SK-N-SH (cell line): ENCODE measurements at regions not wholly inside any gene's neighbourhood (a gene's known extent, or its start where the extent isn't known, plus 50 kb on each side); places are given as distances from the start of the nearest gene placed in this dataset.

Experiments used
- CTCF ChIA-PET: fragments of 300-600, 350-600 bp; formaldehyde crosslinking; extraction: SDS; loops from one replicate; lab custom pipeline; 2021; lab: Yijun Ruan, JAX
- POLR2A ChIA-PET: fragments of 350-600 bp; sonication (Branson Sonifier 250); formaldehyde crosslinking; extraction: SDS; loops from one replicate; lab custom pipeline; 2020; ENCODE audit warnings: antibody characterized with exemption, inconsistent platforms; lab: Yijun Ruan, JAX
- DNase-seq: peaks from one replicate; pipeline ENCODE4 v3.0.0; 2012
- H2AFZ ChIP-seq: fragments of 200-600 bp; sonication (generic); 2 replicates; pipeline ENCODE4 v1.8.1; 2016; ENCODE audit warnings: antibody characterized with exemption, mild to moderate bottlenecking, low read depth
- H3F3A ChIP-seq: fragments of 200-600 bp; sonication (generic); replicated peaks from 2 replicates; pipeline ENCODE3; 2016; ENCODE audit warnings: antibody characterized with exemption, mild to moderate bottlenecking; ENCODE audit not compliant: insufficient read depth
- H3K27ac ChIP-seq, 2 experiments: fragments of 200-500 bp in 1 of 2; fragments of 200-600 bp in 1 of 2; sonication (Bioruptor generic) in 1 of 2; sonication (generic), shearing (Covaris generic) in 1 of 2; 2 replicates each; pipeline versions ENCODE4 v1.5.1 to v1.6.1; 2014 to 2016; ENCODE audit warnings: low read depth in 2 of 2, inconsistent platforms in 1 of 2, low read length in 1 of 2, mild to moderate bottlenecking in 1 of 2, mixed read lengths in 1 of 2
- H3K27me3 ChIP-seq: fragments of 200-600 bp; sonication (generic), shearing (Covaris generic); 2 replicates; pipeline ENCODE4 v1.6.1; 2016; ENCODE audit warnings: mixed run types; ENCODE audit not compliant: insufficient read depth
- H3K36me3 ChIP-seq, 2 experiments: fragments of 200-500 bp in 1 of 2; fragments of 200-600 bp in 1 of 2; sonication (Bioruptor generic) in 1 of 2; sonication (generic) in 1 of 2; replicated peaks in 1 of 2; 2 replicates each; pipeline versions ENCODE3 to v1.5.1; 2014 to 2016; ENCODE audit warnings: low read length in 1 of 2, mild to moderate bottlenecking in 1 of 2; ENCODE audit not compliant: insufficient read depth in 2 of 2, control insufficient read depth in 1 of 2
- H3K4me1 ChIP-seq, 2 experiments: fragments of 200-500 bp in 1 of 2; fragments of 200-600 bp in 1 of 2; sonication (Bioruptor generic) in 1 of 2; sonication (generic), shearing (Covaris generic) in 1 of 2; 2 replicates each; pipeline versions ENCODE4 v1.5.1 to v1.6.1; 2014 to 2016; ENCODE audit warnings: low read depth in 1 of 2, low read length in 1 of 2, mixed run types in 1 of 2; ENCODE audit not compliant: insufficient read depth in 2 of 2, control insufficient read depth in 1 of 2
- H3K4me2 ChIP-seq: fragments of 200-600 bp; sonication (generic), shearing (Covaris generic); 2 replicates; pipeline ENCODE4 v1.6.1; 2017; ENCODE audit warnings: mixed run types
- H3K4me3 ChIP-seq, 2 experiments: fragments of 200-500 bp in 1 of 2; fragments of 200-600 bp in 1 of 2; sonication (Bioruptor generic) in 1 of 2; sonication (generic), shearing (Covaris generic) in 1 of 2; 2 replicates each; pipeline versions ENCODE4 v1.5.1 to v1.8.1; 2014 to 2016; ENCODE audit warnings: low read depth in 2 of 2, inconsistent platforms in 1 of 2, low read length in 1 of 2, mild to moderate bottlenecking in 1 of 2, mixed read lengths in 1 of 2, moderate library complexity in 1 of 2
- H3K79me2 ChIP-seq: fragments of 200-600 bp; sonication (generic); 2 replicates; pipeline ENCODE4 v1.8.1; 2017; ENCODE audit warnings: mild to moderate bottlenecking; ENCODE audit not compliant: insufficient read depth
- H3K9ac ChIP-seq: fragments of 200-600 bp; sonication (generic); 2 replicates; pipeline ENCODE4 v1.6.1; 2017; ENCODE audit warnings: mixed run types
- H3K9me2 ChIP-seq: fragments of 200-600 bp; sonication (generic); 2 replicates; pipeline ENCODE4 v1.6.1; 2017; ENCODE audit warnings: mixed run types
- H3K9me3 ChIP-seq: fragments of 200-600 bp; sonication (generic); 2 replicates; pipeline ENCODE4 v1.6.1; 2017; ENCODE audit warnings: mixed run types, mild to moderate bottlenecking, moderate library complexity
- H4K20me1 ChIP-seq: fragments of 200-600 bp; sonication (generic); 2 replicates; pipeline ENCODE4 v1.6.1; 2017; ENCODE audit warnings: mild to moderate bottlenecking, mixed run types; ENCODE audit not compliant: insufficient read depth
- CHD2 ChIP-seq: fragments of 150-350 bp; IDR thresholded peaks from 2 replicates; pipeline ENCODE4 v1.6.1; 2018; ENCODE audit warnings: low read length; ENCODE audit not compliant: partially characterized antibody
- ELF1 ChIP-seq: IDR thresholded peaks from 2 replicates; pipeline ENCODE4 v1.4.0; 2012
- FOSL2 ChIP-seq: IDR thresholded peaks from 2 replicates; pipeline ENCODE4 v1.4.0; 2012; ENCODE audit warnings: low read depth, mild to moderate bottlenecking, moderate library complexity, borderline replicate concordance
- FOXJ3 ChIP-seq: sonication (generic); formaldehyde crosslinking; IDR thresholded peaks from 2 replicates; pipeline ENCODE4 v1.5.1; 2020; ENCODE audit warnings: mild to moderate bottlenecking, missing genetic modification reagents
- JUND ChIP-seq: IDR thresholded peaks from 2 replicates; pipeline ENCODE4 v1.4.0; 2012
- MXI1 ChIP-seq: IDR thresholded peaks from 2 replicates; pipeline ENCODE4 v1.6.1; 2012; ENCODE audit warnings: mild to moderate bottlenecking, low read depth, low read length, improper control_type of control experiment
- RAD21 ChIP-seq: IDR thresholded peaks from 2 replicates; pipeline ENCODE4 v1.6.1; 2012; ENCODE audit warnings: mild to moderate bottlenecking, low read length
- RFX5 ChIP-seq: IDR thresholded peaks from 2 replicates; pipeline ENCODE4 v1.6.1; 2012; ENCODE audit warnings: mild to moderate bottlenecking, improper control_type of control experiment, low read length
- TAF1 ChIP-seq: IDR thresholded peaks from 2 replicates; pipeline ENCODE4 v1.6.1; 2012; ENCODE audit warnings: low read depth, mild to moderate bottlenecking, low read length, moderate library complexity, borderline replicate concordance
- TCF12 ChIP-seq: IDR thresholded peaks from 2 replicates; pipeline ENCODE4 v1.4.0; 2012
- YY1 ChIP-seq: IDR thresholded peaks from 2 replicates; pipeline ENCODE4 v1.4.0; 2012; ENCODE audit warnings: low read depth, mild to moderate bottlenecking
- WGBS: methylation state at CpG from one replicate; pipeline ENCODE4 v1.1.6; 2017; ENCODE audit warnings: low lambda C conversion rate; 5-methylcytosine and 5-hydroxymethylcytosine counted together
- TF ChIP-seq, protein P1 (sequence below): fragments of 200-600 bp; sonication (generic); IDR thresholded peaks from 2 replicates; pipeline ENCODE4 v1.6.1; 2017; ENCODE audit warnings: antibody characterized with exemption, mild to moderate bottlenecking, moderate library complexity
- TF ChIP-seq, protein P2 (sequence below): IDR thresholded peaks from 2 replicates; pipeline ENCODE4 v1.4.0; 2012; ENCODE audit warnings: low read depth
- TF ChIP-seq, protein P3 (sequence below): IDR thresholded peaks from 2 replicates; pipeline ENCODE4; 2012
- TF ChIP-seq, protein P4 (sequence below): fragments of 150-350 bp; IDR thresholded peaks from 2 replicates; pipeline ENCODE4 v1.6.1; 2016; ENCODE audit warnings: mild to moderate bottlenecking, low read depth, low read length

DNA sequence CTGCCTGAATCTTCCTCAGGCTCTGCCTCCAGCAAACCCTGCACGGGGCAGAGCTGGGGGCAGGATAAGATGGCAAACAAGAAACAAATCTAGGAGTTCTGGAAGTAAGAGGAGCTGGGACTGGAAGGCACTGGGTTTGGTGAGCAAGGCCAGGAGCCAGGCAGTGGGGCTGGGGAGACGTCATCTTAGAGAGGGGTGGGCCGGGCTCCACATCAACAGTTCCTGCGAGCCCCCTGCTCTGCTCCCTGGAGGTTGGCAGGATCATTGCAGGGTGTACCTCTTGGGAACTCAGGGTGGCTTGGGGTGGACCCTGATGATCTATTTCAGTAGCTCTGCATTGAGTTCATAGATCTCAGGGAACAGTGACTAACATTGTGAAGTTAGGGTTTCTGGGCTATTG lies 87.3 kb upstream of the PRR23E start:
- Histone ChIP-seq H3K36me3 (no peaks in the 10 kb centered on the region), H3K27ac (no peak overlapping the region), H3K9me2 (no peaks in the 10 kb centered on the region), H4K20me1 (no peaks in the 10 kb centered on the region), H3K79me2 (no peaks in the 10 kb centered on the region), H3K4me3 (no peak overlapping the region), H2AFZ (no peak overlapping the region), H3K4me1 (peaks cover 0 to 7% of the 10 kb centered on the region in 2 experiments; a peak in 1 of 4 replicates)
- ChIA-PET POLR2A (interaction anchor here (1.1 kb wide), 1 partner anchor 16 kb away, joined by 4 read pairs; no protein-coding TSS in a partner anchor), CTCF (interaction anchor here (1.1 to 1.2 kb wide), 2 partner anchors 14 to 31 kb away, joined by 3 read pairs; no protein-coding TSS in a partner anchor)
- TF ChIP-seq FOXJ3 (CRISPR knock-in tag) (no peak), TCF12 (no peak), MXI1 (no peak), RFX5 (no peak), RAD21 (no peak), JUND (no peak), FOSL2 (no peak), CHD2 (no peak), YY1 (no peak), ELF1 (no peak), TAF1 (no peak)
- TF ChIP-seq, protein P1, sequence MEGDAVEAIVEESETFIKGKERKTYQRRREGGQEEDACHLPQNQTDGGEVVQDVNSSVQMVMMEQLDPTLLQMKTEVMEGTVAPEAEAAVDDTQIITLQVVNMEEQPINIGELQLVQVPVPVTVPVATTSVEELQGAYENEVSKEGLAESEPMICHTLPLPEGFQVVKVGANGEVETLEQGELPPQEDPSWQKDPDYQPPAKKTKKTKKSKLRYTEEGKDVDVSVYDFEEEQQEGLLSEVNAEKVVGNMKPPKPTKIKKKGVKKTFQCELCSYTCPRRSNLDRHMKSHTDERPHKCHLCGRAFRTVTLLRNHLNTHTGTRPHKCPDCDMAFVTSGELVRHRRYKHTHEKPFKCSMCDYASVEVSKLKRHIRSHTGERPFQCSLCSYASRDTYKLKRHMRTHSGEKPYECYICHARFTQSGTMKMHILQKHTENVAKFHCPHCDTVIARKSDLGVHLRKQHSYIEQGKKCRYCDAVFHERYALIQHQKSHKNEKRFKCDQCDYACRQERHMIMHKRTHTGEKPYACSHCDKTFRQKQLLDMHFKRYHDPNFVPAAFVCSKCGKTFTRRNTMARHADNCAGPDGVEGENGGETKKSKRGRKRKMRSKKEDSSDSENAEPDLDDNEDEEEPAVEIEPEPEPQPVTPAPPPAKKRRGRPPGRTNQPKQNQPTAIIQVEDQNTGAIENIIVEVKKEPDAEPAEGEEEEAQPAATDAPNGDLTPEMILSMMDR: no peak
- TF ChIP-seq, protein P2, sequence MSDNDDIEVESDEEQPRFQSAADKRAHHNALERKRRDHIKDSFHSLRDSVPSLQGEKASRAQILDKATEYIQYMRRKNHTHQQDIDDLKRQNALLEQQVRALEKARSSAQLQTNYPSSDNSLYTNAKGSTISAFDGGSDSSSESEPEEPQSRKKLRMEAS: no peak
- TF ChIP-seq, protein P3, sequence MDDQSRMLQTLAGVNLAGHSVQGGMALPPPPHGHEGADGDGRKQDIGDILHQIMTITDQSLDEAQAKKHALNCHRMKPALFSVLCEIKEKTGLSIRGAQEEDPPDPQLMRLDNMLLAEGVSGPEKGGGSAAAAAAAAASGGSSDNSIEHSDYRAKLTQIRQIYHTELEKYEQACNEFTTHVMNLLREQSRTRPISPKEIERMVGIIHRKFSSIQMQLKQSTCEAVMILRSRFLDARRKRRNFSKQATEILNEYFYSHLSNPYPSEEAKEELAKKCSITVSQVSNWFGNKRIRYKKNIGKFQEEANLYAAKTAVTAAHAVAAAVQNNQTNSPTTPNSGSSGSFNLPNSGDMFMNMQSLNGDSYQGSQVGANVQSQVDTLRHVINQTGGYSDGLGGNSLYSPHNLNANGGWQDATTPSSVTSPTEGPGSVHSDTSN: no peak
- TF ChIP-seq, protein P4, sequence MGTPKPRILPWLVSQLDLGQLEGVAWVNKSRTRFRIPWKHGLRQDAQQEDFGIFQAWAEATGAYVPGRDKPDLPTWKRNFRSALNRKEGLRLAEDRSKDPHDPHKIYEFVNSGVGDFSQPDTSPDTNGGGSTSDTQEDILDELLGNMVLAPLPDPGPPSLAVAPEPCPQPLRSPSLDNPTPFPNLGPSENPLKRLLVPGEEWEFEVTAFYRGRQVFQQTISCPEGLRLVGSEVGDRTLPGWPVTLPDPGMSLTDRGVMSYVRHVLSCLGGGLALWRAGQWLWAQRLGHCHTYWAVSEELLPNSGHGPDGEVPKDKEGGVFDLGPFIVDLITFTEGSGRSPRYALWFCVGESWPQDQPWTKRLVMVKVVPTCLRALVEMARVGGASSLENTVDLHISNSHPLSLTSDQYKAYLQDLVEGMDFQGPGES: no peak
- TF ChIP-seq, all 33 proteins: peak for 0
- Histone ChIP-seq H3K9ac (no peak overlapping the region), H3K9me3 (no peaks in the 10 kb centered on the region), H3F3A (no peaks in the 10 kb centered on the region), H3K4me2 (no peak overlapping the region), H3K27me3 (no peaks in the 10 kb centered on the region; the same call in 1 of the 2 replicates)
- DNase-seq: no peak
- 58% methylated on average over 4 of the region's 4 CpGs for WGBS
